Fibroblast of lung (primary cell): ENCODE measurements at regions not wholly inside any gene's neighbourhood (a gene's known extent, or its start where the extent isn't known, plus 50 kb on each side); places are given as distances from the start of the nearest gene placed in this dataset.

Experiments used
- DNase-seq, 2 donors: peaks; one replicate each; pipeline versions ENCODE4 v3.0.0 to v3.0.0-alpha.2; 2010; ENCODE audit warnings: low read depth in 2 of 2
- H2AFZ ChIP-seq: 2 replicates; pipeline ENCODE4 v1.5.1; 2012; ENCODE audit warnings: low read length, control low read depth, inconsistent platforms
- H3K27ac ChIP-seq: 2 replicates; pipeline ENCODE4 v1.5.1; 2011; ENCODE audit warnings: low read length, control low read depth; ENCODE audit not compliant: insufficient read depth
- H3K27me3 ChIP-seq: 2 replicates; pipeline ENCODE4 v1.5.1; 2011; ENCODE audit warnings: mild to moderate bottlenecking, low read length; ENCODE audit not compliant: control insufficient read depth, insufficient read depth
- H3K36me3 ChIP-seq: 2 replicates; pipeline ENCODE4 v1.5.1; 2011; ENCODE audit warnings: low read length; ENCODE audit not compliant: control insufficient read depth, insufficient read depth
- H3K4me1 ChIP-seq: 2 replicates; pipeline ENCODE4 v1.5.1; 2011; ENCODE audit warnings: low read length; ENCODE audit not compliant: control insufficient read depth, insufficient read depth; ENCODE audit errors: extremely low read depth
- H3K4me2 ChIP-seq: 2 replicates; pipeline ENCODE4 v1.5.1; 2011; ENCODE audit warnings: low read length, control low read depth; ENCODE audit not compliant: insufficient read depth; ENCODE audit errors: extremely low read depth
- H3K4me3 ChIP-seq, 4 experiments: fragments of 200-600 bp in 1 of 4; sonication (generic) in 1 of 4; replicated peaks in 1 of 4; 2 replicates each; pipeline ENCODE4 v1.5.1; 2011 to 2016; ENCODE audit warnings: low read length in 4 of 4, low read depth in 3 of 4, mild to moderate bottlenecking in 3 of 4, control low read depth in 2 of 4, inconsistent platforms in 1 of 4, mixed read lengths in 1 of 4; ENCODE audit not compliant: insufficient read depth in 1 of 4; ENCODE audit errors: control extremely low read depth in 1 of 4
- H3K79me2 ChIP-seq: 2 replicates; pipeline ENCODE4 v1.5.1; 2012; ENCODE audit warnings: mild to moderate bottlenecking, low read length, inconsistent platforms; ENCODE audit not compliant: control insufficient read depth, insufficient read depth
- H3K9ac ChIP-seq: 2 replicates; pipeline ENCODE4 v1.5.1; 2011; ENCODE audit warnings: mild to moderate bottlenecking, low read length, control low read depth; ENCODE audit not compliant: insufficient read depth
- H3K9me3 ChIP-seq: 2 replicates; pipeline ENCODE4 v1.5.1; 2012; ENCODE audit warnings: low read depth, low read length; ENCODE audit not compliant: control insufficient read depth, insufficient read depth
- H4K20me1 ChIP-seq: 2 replicates; pipeline ENCODE4 v1.5.1; 2011; ENCODE audit warnings: low read length; ENCODE audit not compliant: control insufficient read depth, insufficient read depth; ENCODE audit errors: extremely low read depth
- CTCF ChIP-seq, 2 donors: IDR thresholded peaks in 1 of 2; conservative IDR thresholded peaks in 1 of 2; 1 replicate in 1 of 2; 2 replicates in 1 of 2; pipeline ENCODE4 v1.5.1; 2011 to 2012; ENCODE audit warnings: low read length in 2 of 2, control low read depth in 1 of 2, inconsistent platforms in 1 of 2, low read depth in 1 of 2, mild to moderate bottlenecking in 1 of 2
- EZH2 ChIP-seq: IDR thresholded peaks from 2 replicates; pipeline ENCODE4 v1.5.1; 2012; ENCODE audit warnings: low read length, control low read depth, mild to moderate bottlenecking; ENCODE audit errors: missing control alignments

GRCh38 chr14:58987591-58987990 lies 200.9 kb upstream of the DAAM1 start:
- H3K36me3 ChIP-seq, result no peaks in the 10 kb centered on the region
- no peaks in the 10 kb centered on the region for H3K79me2 ChIP-seq
- no peak overlapping the region for H3K4me2 ChIP-seq
- no peak overlapping the region for H3K9ac ChIP-seq
- no peak for DNase-seq
- no peak overlapping the region for H2AFZ ChIP-seq
- no peaks in the 10 kb centered on the region for H3K9me3 ChIP-seq
- TF ChIP-seq CTCF (conservative IDR thresholded peaks at IDR 0.05 in 1 of 2, IDR thresholded peaks at IDR 0.05 in 1 of 2; ENCODE audit: low read depth in 1 of 2, low read length in 2 of 2) (no peak), EZH2 (no peak)
- H3K27me3 ChIP-seq, result no peaks in the 10 kb centered on the region
- no peak overlapping the region for H3K27ac ChIP-seq
- H3K4me3 ChIP-seq, result no peak overlapping the region
- H3K4me1 ChIP-seq, result no peaks in the 10 kb centered on the region
- no peaks in the 10 kb centered on the region for H4K20me1 ChIP-seq

GRCh38 chr14:58992935-58993334 lies 195.5 kb upstream of the DAAM1 start:
- H3K79me2 ChIP-seq, result no peaks in the 10 kb centered on the region
- H3K9me3 ChIP-seq, result no peaks in the 10 kb centered on the region
- DNase-seq, result no peak
- H3K4me3 ChIP-seq, result no peak overlapping the region
- H3K9ac ChIP-seq, result no peak overlapping the region
- H3K36me3 ChIP-seq, result no peaks in the 10 kb centered on the region
- H2AFZ ChIP-seq, result no peak overlapping the region
- no peak overlapping the region for H3K27ac ChIP-seq
- no peak overlapping the region for H3K4me2 ChIP-seq
- H3K4me1 ChIP-seq, result no peaks in the 10 kb centered on the region
- no peak for TF ChIP-seq EZH2
- TF ChIP-seq CTCF (conservative IDR thresholded peaks at IDR 0.05 in 1 of 2, IDR thresholded peaks at IDR 0.05 in 1 of 2; ENCODE audit: low read depth in 1 of 2, low read length in 2 of 2), result no peak
- no peaks in the 10 kb centered on the region for H4K20me1 ChIP-seq
- no peaks in the 10 kb centered on the region for H3K27me3 ChIP-seq

- Histone ChIP-seq H3K4me3 (no peak overlapping the region), H3K4me2 (no peak overlapping the region), H4K20me1 (no peaks in the 10 kb centered on the region), H3K36me3 (no peaks in the 10 kb centered on the region), H2AFZ (no peak overlapping the region), H3K4me1 (no peaks in the 10 kb centered on the region), H3K9me3 (no peaks in the 10 kb centered on the region), H3K79me2 (no peaks in the 10 kb centered on the region), H3K9ac (no peak overlapping the region), H3K27ac (no peak overlapping the region), H3K27me3 (no peaks in the 10 kb centered on the region)
- DNase-seq, result no peak
- no peak for TF ChIP-seq EZH2
- no peak for TF ChIP-seq CTCF (conservative IDR thresholded peaks at IDR 0.05 in 1 of 2, IDR thresholded peaks at IDR 0.05 in 1 of 2; ENCODE audit: low read depth in 1 of 2, low read length in 2 of 2)
Observed at GRCh38 chr14:58994130-58994529, 194.3 kb upstream of the DAAM1 start.
